ENCODE measurements at regions not wholly inside any gene's neighbourhood (a gene's known extent, or its start where the extent isn't known, plus 50 kb on each side); places are given as distances from the start of the nearest gene placed in this dataset.
A peak's percentile ranks its signal among the peaks of the same experiment; 100 is the strongest.
"Not testable (repeated sequence)": the region's sequence is repeated elsewhere in the genome, so short reads cannot be mapped to it uniquely, and the experiment has no call there.

DNA sequence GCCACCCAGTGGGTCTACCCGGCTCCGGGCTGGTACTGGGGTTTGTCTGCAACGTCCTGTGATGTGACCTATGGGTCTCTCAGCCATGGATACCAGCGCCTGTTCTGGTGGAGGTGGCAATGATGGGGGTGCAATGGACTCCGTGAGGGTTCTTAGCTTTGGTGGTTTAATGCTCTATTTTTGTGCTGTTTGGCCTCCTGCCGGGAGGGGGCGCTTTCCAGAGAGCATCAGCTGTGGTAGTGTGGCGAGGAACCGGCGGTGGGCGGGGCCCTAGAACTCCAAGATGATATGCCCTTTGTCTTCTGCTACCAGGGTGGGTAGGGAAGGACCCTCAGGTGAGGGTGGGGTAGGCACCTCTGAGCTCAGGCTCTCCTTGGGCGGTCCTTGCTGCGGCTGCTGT is 324.1 kb upstream of the ZFP42 start:
- not testable (repeated sequence) for DNase-seq (ENCODE audit: low spot score)

GRCh38 chr4:187671958-187672357 is 323.6 kb upstream of the ZFP42 start:
- not testable (repeated sequence) for DNase-seq (ENCODE audit: low spot score)

DNA sequence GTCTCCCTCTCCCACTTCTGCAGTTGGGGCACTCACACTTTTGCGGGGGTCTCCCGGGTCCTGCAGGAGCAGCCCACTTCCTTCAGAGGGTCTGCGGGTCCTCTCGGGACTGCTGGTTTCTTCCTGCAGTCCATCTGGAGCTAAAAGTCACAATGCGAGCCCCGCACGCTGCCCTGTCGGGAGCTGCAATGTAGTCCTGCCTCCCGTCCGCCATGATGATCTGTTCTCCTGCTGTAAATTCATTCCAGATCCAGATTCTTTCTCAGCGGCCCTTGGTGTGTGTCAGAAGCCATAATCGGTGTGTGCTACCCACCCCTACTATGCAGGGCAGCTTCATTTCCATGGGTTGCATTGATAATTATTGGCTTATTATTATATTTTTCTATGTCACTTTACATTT is 323.0 kb upstream of the ZFP42 start:
- DNase-seq (ENCODE audit: low spot score): not testable (repeated sequence)

DNA sequence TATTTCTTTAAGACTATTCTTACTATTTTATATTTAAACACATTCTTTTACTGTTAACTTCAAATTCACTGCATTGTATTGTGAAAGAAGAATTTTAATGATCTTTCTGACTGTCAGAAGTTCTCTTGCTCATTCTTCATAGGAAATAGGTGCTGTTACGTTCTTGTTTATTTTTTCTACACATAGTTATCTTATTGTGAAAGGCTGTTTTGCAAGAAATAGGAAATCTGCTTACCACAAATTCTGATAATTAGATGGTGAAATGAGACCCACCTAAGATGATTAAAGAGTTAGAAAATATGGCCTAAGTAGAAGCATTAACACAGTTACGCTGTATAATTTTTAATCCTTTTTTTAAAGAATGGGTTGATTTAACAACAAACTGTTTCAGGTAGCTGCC is 316.1 kb upstream of the ZFP42 start:
- DNase-seq (ENCODE audit: low spot score): no peak

- DNase-seq (ENCODE audit: low spot score): peak; percentile 10
These were observed 310.3 kb upstream of the ZFP42 start for GRCh38 chr4:187685247-187685646.

GRCh38 chr4:187687697-187688096 is 307.9 kb upstream of the ZFP42 start:
- DNase-seq (ENCODE audit: low spot score): no peak

GRCh38 chr4:187692626-187693025 is 302.9 kb upstream of the ZFP42 start:
- DNase-seq (ENCODE audit: low spot score): no peak

GRCh38 chr4:187695531-187695930 is 300.0 kb upstream of the ZFP42 start:
- DNase-seq (ENCODE audit: low spot score): not testable (repeated sequence)

- no peak for DNase-seq (ENCODE audit: low spot score)
These were observed 284.0 kb upstream of the ZFP42 start for GRCh38 chr4:187711586-187711985.

DNA sequence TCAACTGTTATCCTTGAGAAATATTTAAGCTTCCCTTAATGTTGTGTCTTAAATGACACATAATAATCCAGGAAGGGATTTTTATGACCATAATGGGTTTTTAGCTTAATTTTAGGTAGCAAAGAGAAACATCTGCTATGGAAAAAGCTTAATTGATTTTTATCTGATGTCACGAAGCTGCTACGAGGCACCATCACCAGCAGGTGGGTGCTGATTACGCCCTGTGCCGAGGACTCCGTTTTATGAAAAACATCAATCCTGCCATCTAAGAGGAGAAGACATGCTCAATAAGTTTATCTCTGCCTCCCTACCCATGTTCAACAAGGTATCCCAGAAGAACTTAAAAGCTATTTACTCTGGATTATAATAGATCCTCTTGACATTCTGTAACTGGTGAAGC is 280.6 kb upstream of the ZFP42 start:
- DNase-seq (ENCODE audit: low spot score): no peak

- DNase-seq (ENCODE audit: low spot score): no peak
These were observed 280.1 kb upstream of the ZFP42 start for GRCh38 chr4:187715466-187715865.

- DNase-seq (ENCODE audit: low spot score): no peak
These were observed 271.1 kb upstream of the ZFP42 start for GRCh38 chr4:187724456-187724855.

DNA sequence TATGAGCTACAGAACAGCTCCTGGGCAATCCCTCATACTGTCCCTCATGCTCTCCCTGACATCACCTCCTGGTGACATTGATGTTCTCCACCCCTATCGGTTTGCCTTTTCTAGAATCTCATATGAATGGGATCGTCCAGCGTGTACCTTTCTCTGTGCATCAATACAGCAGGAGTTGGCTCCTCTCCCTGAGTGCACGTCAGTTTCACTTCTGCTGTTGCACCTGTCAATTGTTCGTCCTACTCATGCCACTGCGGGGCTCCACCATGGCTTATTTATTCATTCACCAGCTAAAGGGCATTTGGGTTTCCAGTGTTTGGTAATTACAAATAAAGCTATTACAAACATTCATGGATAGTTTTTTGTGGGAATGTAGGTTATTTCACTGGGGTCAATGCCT is 269.1 kb upstream of the ZFP42 start:
- no peak for DNase-seq (ENCODE audit: low spot score)

- no peak for DNase-seq (ENCODE audit: low spot score)
These were observed 263.0 kb upstream of the ZFP42 start for GRCh38 chr4:187732524-187732923.

- no peak for DNase-seq (ENCODE audit: low spot score)
These were observed 255.8 kb upstream of the ZFP42 start for GRCh38 chr4:187739771-187740170.

DNA sequence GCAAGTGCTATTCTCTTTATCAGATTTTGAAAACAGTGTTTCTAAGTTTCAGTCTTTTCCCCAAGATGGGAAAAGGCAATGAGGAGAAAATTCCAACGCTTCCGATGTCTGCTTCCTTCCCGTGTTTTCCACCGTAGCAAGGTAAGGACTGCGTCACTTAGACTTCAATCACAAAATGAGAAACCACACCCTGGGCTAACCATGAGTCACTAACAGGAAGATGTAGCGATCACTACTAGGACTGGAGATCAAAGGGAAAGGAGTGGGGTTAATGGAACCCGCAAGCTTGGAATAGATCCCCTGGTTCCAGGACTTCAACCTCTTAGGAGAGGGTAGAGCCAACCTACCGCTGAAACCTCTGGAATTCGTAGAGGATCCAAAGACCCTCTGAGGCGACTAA is 250.7 kb upstream of the ZFP42 start:
- no peak for DNase-seq (ENCODE audit: low spot score)

DNA sequence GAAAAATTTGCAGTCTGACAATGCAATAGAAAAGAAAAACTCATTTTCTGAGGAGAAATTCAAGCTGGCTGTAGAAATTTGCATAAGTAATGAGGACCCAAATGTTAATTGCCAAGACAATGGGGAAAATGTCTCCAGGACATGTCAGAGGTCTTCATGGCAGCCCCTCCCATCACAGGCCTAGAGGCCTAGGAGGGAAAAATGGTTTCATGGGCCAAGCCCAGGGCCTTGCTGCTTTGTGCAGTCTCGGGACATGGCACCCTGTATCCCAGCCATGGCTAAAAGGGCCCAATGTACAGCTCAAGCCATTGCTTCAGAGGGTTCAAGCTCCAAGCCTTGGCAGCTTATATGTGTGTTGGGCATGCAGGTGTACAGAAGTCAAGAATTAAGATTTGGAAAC is 244.9 kb upstream of the ZFP42 start:
- not testable (repeated sequence) for DNase-seq (ENCODE audit: low spot score)

DNA sequence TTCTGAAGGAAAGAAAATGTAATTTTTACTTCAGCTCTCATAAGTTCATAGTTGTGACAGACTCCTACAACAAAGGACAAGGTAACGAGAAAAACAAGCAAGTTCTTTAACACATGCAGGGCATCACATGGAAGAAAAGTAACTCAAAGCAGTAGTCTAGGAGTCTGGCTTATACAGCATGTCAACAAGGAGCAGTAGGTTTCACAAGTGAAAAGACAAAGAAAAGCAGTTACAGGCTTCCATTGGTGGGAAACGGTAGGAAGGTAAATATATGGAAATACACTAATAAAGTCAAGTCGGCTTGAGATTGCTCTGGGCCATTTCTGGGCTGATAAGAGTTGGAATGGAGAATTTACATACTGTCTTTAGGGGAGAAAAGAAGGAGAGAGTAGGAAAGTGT is 228.4 kb upstream of the ZFP42 start:
- DNase-seq (ENCODE audit: low spot score): no peak

- no peak for DNase-seq (ENCODE audit: low spot score)
These were observed 227.9 kb upstream of the ZFP42 start for GRCh38 chr4:187767687-187768086.

GRCh38 chr4:187770345-187770744 is 225.2 kb upstream of the ZFP42 start:
- DNase-seq (ENCODE audit: low spot score): no peak

- no peak for DNase-seq (ENCODE audit: low spot score)
These were observed 217.6 kb upstream of the ZFP42 start for GRCh38 chr4:187777954-187778353.

GRCh38 chr4:187780070-187780469 is 215.5 kb upstream of the ZFP42 start:
- DNase-seq (ENCODE audit: low spot score): no peak

GRCh38 chr4:187782286-187782824 is 213.2 kb upstream of the ZFP42 start:
- no peak for DNase-seq (ENCODE audit: low spot score)

DNA sequence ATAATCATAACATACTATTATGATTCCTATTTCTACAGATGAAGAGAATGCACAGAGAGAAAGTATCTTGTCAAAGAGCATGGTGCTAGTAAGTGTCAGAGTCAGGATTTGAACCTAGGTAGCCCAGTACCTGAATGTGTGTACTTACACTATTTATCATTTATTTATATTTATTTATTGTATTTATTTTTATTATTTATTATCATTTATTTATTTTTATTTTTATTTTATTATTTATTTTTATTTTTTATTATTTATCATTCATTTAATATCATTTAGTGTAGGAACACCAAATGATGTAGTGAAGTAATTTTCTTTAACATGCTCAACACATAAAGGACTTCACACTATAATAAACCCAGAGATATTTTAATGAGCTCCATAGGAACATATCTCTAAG is 209.4 kb upstream of the ZFP42 start:
- DNase-seq (ENCODE audit: low spot score): no peak

DNA sequence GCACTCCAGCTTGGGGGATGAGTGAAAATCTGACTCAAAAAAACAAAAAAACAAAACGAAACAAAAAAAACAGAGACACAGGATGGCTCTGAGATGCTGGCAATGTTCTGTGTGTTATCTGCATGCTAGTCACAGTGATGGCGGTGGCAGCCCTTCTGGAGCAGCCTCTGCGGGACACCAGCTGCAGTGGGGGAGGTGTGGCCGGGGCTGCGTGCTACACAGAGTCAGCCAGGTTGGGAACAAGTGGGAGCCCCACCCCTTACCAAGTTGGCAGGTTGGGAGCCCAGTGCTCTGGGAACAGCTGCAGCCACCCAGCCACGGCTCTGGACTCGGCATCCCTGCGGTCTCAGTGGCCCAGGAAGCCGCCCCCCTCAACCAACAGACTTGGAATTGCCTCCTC is 206.5 kb upstream of the ZFP42 start:
- DNase-seq (ENCODE audit: low spot score): no peak
